Smooth muscle cell (in vitro differentiated cells): ENCODE measurements at regions not wholly inside any gene's neighbourhood (a gene's known extent, or its start where the extent isn't known, plus 50 kb on each side); places are given as distances from the start of the nearest gene placed in this dataset.

Experiments used
- DNase-seq: peaks from one replicate; lab custom pipeline; 2025; ENCODE audit not compliant: unreplicated experiment; lab: John Stamatoyannopoulos, UW
- H2AFZ ChIP-seq: fragments of 200-600 bp; sonication (generic); 2 replicates; pipeline ENCODE4 v1.6.0; 2016; ENCODE audit warnings: antibody characterized with exemption, low read depth, mild to moderate bottlenecking
- H3F3A ChIP-seq: fragments of 200-600 bp; sonication (generic); 2 replicates; pipeline ENCODE4 v1.6.0; 2017; ENCODE audit warnings: antibody characterized with exemption, low read depth
- H3K27ac ChIP-seq: fragments of 200-600 bp; sonication (generic); 2 replicates; pipeline ENCODE4 v1.5.1; 2016; ENCODE audit warnings: low read depth, mild to moderate bottlenecking
- H3K27me3 ChIP-seq: fragments of 200-600 bp; sonication (generic); 2 replicates; pipeline ENCODE4 v1.6.1; 2016; ENCODE audit warnings: low read depth, mild to moderate bottlenecking
- H3K36me3 ChIP-seq: fragments of 200-600 bp; sonication (generic); 2 replicates; pipeline ENCODE4 v1.5.1; 2016; ENCODE audit warnings: low read depth
- H3K4me1 ChIP-seq: fragments of 200-600 bp; sonication (generic); 2 replicates; pipeline ENCODE4 v1.5.1; 2016; ENCODE audit warnings: low read depth
- H3K4me2 ChIP-seq: fragments of 200-600 bp; sonication (generic); 2 replicates; pipeline ENCODE4 v1.6.0; 2016; ENCODE audit warnings: mild to moderate bottlenecking
- H3K4me3 ChIP-seq: fragments of 200-600 bp; sonication (generic); 2 replicates; pipeline ENCODE4 v1.5.1; 2016; ENCODE audit warnings: mild to moderate bottlenecking
- H3K79me2 ChIP-seq: fragments of 200-600 bp; sonication (generic); 2 replicates; pipeline ENCODE4 v1.6.0; 2016; ENCODE audit warnings: low read depth, mild to moderate bottlenecking
- H3K9ac ChIP-seq: fragments of 200-600 bp; sonication (generic); 2 replicates; pipeline ENCODE4 v1.6.0; 2016; ENCODE audit warnings: low read depth
- H3K9me3 ChIP-seq: fragments of 200-600 bp; sonication (generic); replicated peaks from 2 replicates; pipeline ENCODE4 v1.5.1; 2016; ENCODE audit warnings: low read depth
- H4K20me1 ChIP-seq: fragments of 200-600 bp; sonication (generic); 2 replicates; pipeline ENCODE4 v1.6.0; 2016; ENCODE audit warnings: low read depth
- CTCF ChIP-seq: fragments of 200-600 bp; sonication (generic); IDR thresholded peaks from 2 replicates; pipeline ENCODE4 v1.5.1; 2017; ENCODE audit warnings: borderline replicate concordance, mild to moderate bottlenecking, antibody characterized with exemption; ENCODE audit not compliant: insufficient read depth, poor library complexity, severe bottlenecking
- WGBS: methylation state at CpG from one replicate; pipeline ENCODE4 v1.1.7; 2016; ENCODE audit warnings: low lambda C conversion rate; 5-methylcytosine and 5-hydroxymethylcytosine counted together

DNA sequence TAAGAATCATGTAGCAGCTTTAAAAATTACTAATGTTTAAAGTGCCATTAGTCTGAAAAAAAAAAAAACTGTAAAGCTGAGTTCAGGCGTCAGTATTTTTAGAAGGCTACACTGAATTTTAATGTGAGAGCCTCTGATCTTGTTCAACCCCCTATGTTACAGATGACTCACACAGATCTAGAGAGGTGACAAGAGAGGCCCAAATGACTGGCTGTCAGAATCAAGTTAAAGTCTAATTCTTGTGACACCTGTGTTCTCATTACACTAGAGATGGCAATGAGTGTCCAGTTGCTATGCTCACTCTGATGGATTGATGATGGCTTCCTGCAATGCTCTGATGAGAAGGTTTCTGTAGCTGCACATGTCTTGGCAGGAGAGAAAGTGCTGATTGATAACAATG is 203.5 kb upstream of the OBI1 start:
- no peaks in the 10 kb centered on the region for H3F3A ChIP-seq
- WGBS, result 88% methylated on average over 1 of the region's 1 CpG
- H3K27me3 ChIP-seq, result no peaks in the 10 kb centered on the region

DNA sequence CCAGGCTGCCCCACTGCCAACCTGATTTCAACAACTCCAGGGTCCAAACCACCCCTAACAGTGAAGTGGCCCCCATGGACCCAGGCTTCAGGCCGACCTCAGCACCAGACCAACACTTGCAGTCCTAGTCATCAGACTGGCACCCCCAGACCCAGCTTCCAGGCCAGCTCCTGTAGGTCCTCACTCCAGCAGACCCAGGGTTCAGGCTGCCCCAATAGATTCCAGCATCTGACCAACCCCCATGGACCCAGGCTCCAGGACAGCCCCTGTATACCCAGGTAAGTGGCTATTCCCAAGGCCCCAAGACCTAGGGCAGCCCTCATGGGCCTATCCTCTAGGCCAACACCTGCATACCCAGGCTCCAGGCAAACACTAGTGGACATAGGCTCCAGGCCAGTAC is 193.8 kb upstream of the OBI1 start:
- Histone ChIP-seq H3K27me3 (no peaks in the 10 kb centered on the region), H3K27ac (no peak overlapping the region), H3K4me1 (no peaks in the 10 kb centered on the region), H3K4me2 (no peak overlapping the region), H3K9ac (no peak overlapping the region), H3K4me3 (no peak overlapping the region), H3K79me2 (no peaks in the 10 kb centered on the region), H2AFZ (no peak overlapping the region), H4K20me1 (no peaks in the 10 kb centered on the region), H3K36me3 (no peaks in the 10 kb centered on the region), H3K9me3 (no peaks in the 10 kb centered on the region), H3F3A (no peaks in the 10 kb centered on the region)
- DNase-seq, result no peak
- no peak for TF ChIP-seq CTCF
- WGBS, result 92% methylated on average over 1 of the region's 1 CpG

More for the DNA sequence above, 203.5 kb upstream of the OBI1 start:
- Histone ChIP-seq H3K4me2 (no peak overlapping the region), H3K9ac (no peak overlapping the region), H3K36me3 (no peaks in the 10 kb centered on the region), H3K27ac (no peak overlapping the region), H2AFZ (no peak overlapping the region), H3K4me3 (no peak overlapping the region), H3K79me2 (no peaks in the 10 kb centered on the region), H4K20me1 (no peaks in the 10 kb centered on the region), H3K9me3 (no peaks in the 10 kb centered on the region), H3K4me1 (no peaks in the 10 kb centered on the region)
- no peak for TF ChIP-seq CTCF
- no peak for DNase-seq

GRCh38 chr13:78845656-78846365 is 186.9 kb upstream of the OBI1 start:
- no peaks in the 10 kb centered on the region for H3K36me3 ChIP-seq
- no peak overlapping the region for H3K9ac ChIP-seq
- DNase-seq, result no peak
- no peaks in the 10 kb centered on the region for H3K79me2 ChIP-seq
- no peak overlapping the region for H3K4me2 ChIP-seq
- H3K9me3 ChIP-seq, result no peaks in the 10 kb centered on the region
- TF ChIP-seq CTCF, result no peak
- H3K27ac ChIP-seq, result no peak overlapping the region
- no peaks in the 10 kb centered on the region for H4K20me1 ChIP-seq
- no peaks in the 10 kb centered on the region for H3K4me1 ChIP-seq
- H2AFZ ChIP-seq, result no peak overlapping the region
- H3K27me3 ChIP-seq, result no peaks in the 10 kb centered on the region
- H3F3A ChIP-seq, result no peaks in the 10 kb centered on the region
- H3K4me3 ChIP-seq, result no peak overlapping the region
- 94% methylated on average over 3 of the region's 3 CpGs for WGBS

DNA sequence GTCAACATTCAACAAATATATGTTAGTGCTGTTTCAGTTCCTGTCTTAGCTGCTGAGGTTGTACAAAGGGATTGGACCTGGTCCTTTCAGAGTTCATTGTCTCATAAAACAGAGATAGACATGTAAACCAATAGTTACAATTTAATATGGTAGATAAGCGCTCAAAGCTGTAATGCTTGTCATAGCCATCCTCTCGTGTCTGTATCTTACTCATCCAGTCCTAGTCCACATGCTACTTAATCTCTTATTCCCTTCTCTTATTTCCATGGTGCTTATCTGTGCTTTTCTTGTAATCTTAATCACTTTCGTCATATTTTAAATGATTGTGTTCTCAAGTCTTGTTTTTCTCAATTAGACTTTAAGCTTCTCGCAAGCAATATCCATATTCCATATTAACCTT is 185.2 kb upstream of the OBI1 start:
- no peak overlapping the region for H3K27ac ChIP-seq
- no peaks in the 10 kb centered on the region for H3K9me3 ChIP-seq
- no peaks in the 10 kb centered on the region for H4K20me1 ChIP-seq
- no peaks in the 10 kb centered on the region for H3K4me1 ChIP-seq
- DNase-seq, result no peak
- no peaks in the 10 kb centered on the region for H3K79me2 ChIP-seq
- no peaks in the 10 kb centered on the region for H3K36me3 ChIP-seq
- no peaks in the 10 kb centered on the region for H3K27me3 ChIP-seq
- no peak overlapping the region for H3K4me3 ChIP-seq
- no peaks in the 10 kb centered on the region for H3F3A ChIP-seq
- WGBS, result 62% methylated on average over 4 of the region's 4 CpGs
- H3K9ac ChIP-seq, result no peak overlapping the region
- H3K4me2 ChIP-seq, result no peak overlapping the region
- TF ChIP-seq CTCF, result no peak
- no peak overlapping the region for H2AFZ ChIP-seq
